ENCODE measurements at regions not wholly inside any gene's neighbourhood (a gene's known extent, or its start where the extent isn't known, plus 50 kb on each side); places are given as distances from the start of the nearest gene placed in this dataset.

GRCh38 chr22:47248925-47249324 is 486.5 kb downstream of the TBC1D22A start:
- TF ChIP-seq, protein P1, sequence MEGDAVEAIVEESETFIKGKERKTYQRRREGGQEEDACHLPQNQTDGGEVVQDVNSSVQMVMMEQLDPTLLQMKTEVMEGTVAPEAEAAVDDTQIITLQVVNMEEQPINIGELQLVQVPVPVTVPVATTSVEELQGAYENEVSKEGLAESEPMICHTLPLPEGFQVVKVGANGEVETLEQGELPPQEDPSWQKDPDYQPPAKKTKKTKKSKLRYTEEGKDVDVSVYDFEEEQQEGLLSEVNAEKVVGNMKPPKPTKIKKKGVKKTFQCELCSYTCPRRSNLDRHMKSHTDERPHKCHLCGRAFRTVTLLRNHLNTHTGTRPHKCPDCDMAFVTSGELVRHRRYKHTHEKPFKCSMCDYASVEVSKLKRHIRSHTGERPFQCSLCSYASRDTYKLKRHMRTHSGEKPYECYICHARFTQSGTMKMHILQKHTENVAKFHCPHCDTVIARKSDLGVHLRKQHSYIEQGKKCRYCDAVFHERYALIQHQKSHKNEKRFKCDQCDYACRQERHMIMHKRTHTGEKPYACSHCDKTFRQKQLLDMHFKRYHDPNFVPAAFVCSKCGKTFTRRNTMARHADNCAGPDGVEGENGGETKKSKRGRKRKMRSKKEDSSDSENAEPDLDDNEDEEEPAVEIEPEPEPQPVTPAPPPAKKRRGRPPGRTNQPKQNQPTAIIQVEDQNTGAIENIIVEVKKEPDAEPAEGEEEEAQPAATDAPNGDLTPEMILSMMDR (IDR thresholded peaks at IDR 0.05) = no peak
- TF ChIP-seq POLR2A (IDR thresholded peaks at IDR 0.05) = no peak

All from heart left ventricle (tissue), 13 donors.